ENCODE measurements at regions not wholly inside any gene's neighbourhood (a gene's known extent, or its start where the extent isn't known, plus 50 kb on each side); places are given as distances from the start of the nearest gene placed in this dataset.
"Not testable (repeated sequence)": the region's sequence is repeated elsewhere in the genome, so short reads cannot be mapped to it uniquely, and the experiment has no call there.

DNA sequence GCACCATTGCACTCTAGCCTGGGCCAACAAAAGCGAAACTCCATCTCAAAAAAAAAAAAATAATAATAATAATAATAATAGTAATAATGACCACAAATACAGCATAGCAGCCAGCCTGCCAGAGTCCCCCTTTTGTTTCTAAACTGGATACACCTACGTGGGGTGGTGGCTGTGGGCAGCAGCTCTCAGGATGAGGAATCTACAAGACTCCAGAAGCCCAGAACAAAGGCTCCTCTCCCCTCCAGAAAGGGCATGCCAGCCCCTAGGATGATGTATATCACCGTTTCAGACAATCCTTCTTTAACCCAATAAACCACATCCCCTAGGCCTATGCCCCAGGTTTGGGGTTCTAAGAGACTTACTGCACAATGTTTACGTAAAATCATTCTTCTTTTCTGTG is 155.9 kb downstream of the QRSL1 start:
- DNase-seq (ENCODE audit: low read depth), result no peak
- TF ChIP-seq, protein P1, sequence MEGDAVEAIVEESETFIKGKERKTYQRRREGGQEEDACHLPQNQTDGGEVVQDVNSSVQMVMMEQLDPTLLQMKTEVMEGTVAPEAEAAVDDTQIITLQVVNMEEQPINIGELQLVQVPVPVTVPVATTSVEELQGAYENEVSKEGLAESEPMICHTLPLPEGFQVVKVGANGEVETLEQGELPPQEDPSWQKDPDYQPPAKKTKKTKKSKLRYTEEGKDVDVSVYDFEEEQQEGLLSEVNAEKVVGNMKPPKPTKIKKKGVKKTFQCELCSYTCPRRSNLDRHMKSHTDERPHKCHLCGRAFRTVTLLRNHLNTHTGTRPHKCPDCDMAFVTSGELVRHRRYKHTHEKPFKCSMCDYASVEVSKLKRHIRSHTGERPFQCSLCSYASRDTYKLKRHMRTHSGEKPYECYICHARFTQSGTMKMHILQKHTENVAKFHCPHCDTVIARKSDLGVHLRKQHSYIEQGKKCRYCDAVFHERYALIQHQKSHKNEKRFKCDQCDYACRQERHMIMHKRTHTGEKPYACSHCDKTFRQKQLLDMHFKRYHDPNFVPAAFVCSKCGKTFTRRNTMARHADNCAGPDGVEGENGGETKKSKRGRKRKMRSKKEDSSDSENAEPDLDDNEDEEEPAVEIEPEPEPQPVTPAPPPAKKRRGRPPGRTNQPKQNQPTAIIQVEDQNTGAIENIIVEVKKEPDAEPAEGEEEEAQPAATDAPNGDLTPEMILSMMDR (conservative IDR thresholded peaks at IDR 0.05; ENCODE audit: low read depth, low read length), result no peak
- H3K4me3 ChIP-seq (ENCODE audit: low read length), result no peak overlapping the region

DNA sequence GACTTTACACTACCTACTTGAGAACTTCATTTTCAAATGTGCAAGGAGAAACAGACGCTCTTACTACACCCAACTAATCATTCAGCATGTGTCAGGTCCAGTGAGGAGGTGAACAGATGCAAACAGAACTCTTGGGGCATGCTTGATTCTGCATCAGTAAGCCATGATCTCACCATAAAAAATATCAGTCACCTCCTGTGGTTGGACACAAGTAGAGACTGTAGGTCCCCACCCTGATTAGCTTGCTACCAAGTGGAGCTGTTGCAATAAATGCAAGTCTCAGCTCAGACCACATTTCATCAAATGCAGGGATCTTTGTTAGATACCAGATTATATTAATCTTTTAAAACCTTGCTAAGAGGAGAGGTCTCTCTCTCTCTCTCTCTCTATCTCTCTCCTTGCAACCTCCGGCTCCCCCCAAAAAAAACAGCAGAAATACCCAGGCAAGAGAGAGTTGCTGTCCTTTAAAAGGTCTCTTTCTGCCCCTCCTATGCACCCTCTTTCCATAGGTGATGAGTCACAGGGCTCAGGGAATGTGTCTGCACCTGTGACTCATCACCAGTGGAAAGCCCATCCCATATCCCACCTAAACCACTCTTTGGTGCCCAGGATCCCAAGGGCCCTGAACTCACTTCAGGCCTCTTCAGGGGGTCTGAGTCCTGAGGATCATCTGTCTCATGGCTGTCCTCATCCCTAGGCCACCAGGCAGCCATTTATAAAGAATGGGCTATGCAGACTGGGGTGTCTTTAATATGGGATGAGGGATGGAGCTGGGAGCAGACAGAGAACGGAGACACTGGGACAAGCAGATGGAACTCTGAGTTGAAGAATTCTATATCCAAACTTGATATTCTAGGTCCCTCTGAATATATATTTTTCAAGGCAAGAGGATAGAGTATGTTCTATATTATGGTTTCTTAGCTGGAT is 154.5 kb downstream of the QRSL1 start:
- no peak overlapping the region for H3K4me3 ChIP-seq (ENCODE audit: low read length)
- no peak for DNase-seq (ENCODE audit: low read depth)
- TF ChIP-seq, protein P1 (conservative IDR thresholded peaks at IDR 0.05; ENCODE audit: low read depth, low read length), result no peak

DNA sequence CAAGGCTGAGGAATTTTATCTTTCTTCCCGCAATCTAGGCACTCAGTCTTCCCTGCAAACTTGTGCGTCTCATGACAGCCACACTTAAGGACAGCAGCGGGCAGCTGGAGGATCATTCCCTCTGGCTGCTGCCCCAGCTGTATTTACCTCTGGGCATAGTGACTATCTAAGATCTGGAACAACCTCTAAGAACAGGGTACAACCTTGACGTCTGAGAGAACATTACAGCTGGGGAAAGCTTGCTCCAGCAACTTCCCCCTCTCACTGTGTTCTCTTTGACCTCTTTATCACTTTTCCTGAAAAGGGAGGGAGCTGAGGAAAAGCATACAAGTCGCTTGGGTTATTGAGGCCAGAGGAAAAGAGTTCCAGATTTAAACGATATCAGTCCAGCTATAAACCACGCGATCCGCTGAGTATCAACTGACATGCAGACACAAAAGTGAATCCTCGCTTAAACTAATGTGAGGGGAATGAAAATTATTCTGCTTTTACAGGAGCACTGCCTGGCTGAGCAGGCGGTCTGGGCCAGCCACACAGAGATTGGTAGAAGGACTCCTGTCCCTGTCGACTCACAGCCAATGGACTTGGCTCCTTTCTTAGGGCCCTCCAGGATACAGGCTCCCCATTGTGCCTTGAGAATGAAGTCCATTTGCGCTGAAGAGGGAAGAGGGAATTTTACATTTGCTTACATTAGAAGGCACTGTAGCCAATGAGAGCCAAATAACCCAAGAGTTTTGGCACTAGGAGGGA is 153.3 kb downstream of the QRSL1 start:
- TF ChIP-seq, protein P1 (conservative IDR thresholded peaks at IDR 0.05; ENCODE audit: low read depth, low read length), result no peak
- no peak overlapping the region for H3K4me3 ChIP-seq (ENCODE audit: low read length)
- DNase-seq (ENCODE audit: low read depth), result no peak

DNA sequence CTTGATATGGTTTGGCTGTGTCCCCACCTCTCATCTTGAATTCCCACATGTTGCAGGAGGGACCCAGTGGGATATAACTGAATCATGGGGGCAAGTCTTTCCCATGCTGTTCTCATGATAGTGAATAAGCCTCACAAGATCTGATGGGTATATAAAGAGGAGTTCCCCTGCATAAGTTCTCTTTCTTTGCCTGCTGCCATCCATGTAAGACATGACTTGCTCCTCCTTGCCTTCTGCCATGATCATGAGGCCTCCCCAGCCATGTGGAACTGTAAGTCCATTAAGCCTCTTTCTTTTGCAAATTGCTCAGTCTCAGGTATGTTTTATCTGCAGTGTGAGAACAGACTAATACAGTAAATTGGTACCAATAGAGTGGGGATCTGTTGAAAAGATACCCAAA is 150.2 kb downstream of the QRSL1 start:
- not testable (repeated sequence) for H3K4me3 ChIP-seq (ENCODE audit: low read length); DNase-seq (ENCODE audit: low read depth)

DNA sequence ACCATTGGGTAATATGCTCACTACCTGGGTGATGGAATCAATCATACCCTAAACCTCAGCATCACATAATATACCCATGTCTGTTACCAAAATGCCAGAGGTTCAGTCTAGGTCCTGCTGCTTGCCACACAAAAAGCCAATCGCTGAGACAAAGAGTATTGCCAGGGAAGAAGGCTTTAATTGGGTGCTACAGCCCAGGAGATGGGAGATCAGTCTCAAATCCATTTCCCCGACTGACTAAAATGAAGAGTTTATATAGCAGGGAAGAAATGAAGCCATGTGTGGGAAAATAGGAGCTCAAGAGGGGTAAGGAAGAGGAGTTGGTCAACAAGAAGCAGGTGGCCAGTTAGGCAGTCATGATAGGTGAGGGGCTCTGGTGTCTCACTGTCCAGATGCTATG is 149.6 kb downstream of the QRSL1 start:
- H3K4me3 ChIP-seq (ENCODE audit: low read length), result no peak overlapping the region
- TF ChIP-seq, protein P1 (conservative IDR thresholded peaks at IDR 0.05; ENCODE audit: low read depth, low read length), result no peak
- DNase-seq (ENCODE audit: low read depth), result no peak

DNA sequence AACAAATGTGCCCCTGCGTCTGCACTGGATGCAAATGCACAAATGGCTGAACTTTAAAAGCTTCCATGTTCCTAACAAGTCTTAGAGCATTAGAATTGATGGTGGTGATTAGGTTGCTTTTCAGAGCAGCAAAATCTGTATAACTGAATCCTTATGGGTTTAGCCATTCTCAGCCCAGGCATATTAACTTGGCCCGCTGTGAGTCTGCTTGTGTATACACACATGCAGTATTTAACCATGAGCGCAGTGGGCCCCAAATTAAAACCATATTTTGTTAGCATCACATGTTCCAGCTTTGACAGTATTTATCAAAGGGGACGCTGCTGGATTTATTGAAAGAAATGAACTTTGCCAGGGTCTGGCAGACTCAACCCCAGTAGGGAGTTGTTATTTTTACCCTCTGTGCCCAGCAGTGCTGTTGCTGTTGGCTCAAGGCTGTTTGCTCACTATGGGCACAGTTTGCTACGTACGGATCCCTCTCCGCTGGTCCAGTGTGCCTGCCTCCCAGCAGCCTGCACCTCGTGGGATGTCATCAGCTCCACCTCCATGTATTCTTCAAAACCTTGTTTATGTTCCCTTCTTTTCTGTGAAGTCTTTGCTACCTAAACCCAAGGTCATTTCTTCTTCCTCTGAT is 144.7 kb downstream of the QRSL1 start:
- no peak overlapping the region for H3K4me3 ChIP-seq (ENCODE audit: low read length)
- DNase-seq (ENCODE audit: low read depth), result no peak
- TF ChIP-seq, protein P1 (conservative IDR thresholded peaks at IDR 0.05; ENCODE audit: low read depth, low read length), result no peak

DNA sequence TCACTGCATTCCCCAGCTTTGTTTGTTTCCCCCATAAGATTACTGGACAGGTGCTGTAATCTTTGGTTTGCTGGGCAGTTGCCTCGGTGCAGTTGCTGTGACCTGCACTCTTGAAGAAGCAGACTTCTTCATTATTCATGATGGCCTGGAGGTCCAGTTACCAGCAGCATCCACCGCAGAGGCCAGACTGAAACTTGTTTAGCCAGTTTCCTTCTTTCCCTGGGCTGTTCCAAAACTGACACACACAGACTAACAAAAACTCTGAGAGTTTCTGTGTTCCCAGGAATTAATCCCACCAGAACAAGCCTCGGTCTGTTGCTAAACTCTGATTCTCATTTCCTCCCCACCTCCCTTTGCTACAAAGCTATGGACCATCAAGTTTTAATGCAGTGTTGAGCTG is 144.1 kb downstream of the QRSL1 start:
- TF ChIP-seq, protein P1 (conservative IDR thresholded peaks at IDR 0.05; ENCODE audit: low read depth, low read length), result no peak
- no peak for DNase-seq (ENCODE audit: low read depth)
- H3K4me3 ChIP-seq (ENCODE audit: low read length), result no peak overlapping the region
